NCI-H2227 (cell line): ENCODE measurements at regions not wholly inside any gene's neighbourhood (a gene's known extent, or its start where the extent isn't known, plus 50 kb on each side); places are given as distances from the start of the nearest gene placed in this dataset.

ENCODE experiments used
- DNase-seq: peaks from one replicate; lab custom pipeline; 2025; ENCODE audit not compliant: unreplicated experiment; lab: John Stamatoyannopoulos, UW

DNA sequence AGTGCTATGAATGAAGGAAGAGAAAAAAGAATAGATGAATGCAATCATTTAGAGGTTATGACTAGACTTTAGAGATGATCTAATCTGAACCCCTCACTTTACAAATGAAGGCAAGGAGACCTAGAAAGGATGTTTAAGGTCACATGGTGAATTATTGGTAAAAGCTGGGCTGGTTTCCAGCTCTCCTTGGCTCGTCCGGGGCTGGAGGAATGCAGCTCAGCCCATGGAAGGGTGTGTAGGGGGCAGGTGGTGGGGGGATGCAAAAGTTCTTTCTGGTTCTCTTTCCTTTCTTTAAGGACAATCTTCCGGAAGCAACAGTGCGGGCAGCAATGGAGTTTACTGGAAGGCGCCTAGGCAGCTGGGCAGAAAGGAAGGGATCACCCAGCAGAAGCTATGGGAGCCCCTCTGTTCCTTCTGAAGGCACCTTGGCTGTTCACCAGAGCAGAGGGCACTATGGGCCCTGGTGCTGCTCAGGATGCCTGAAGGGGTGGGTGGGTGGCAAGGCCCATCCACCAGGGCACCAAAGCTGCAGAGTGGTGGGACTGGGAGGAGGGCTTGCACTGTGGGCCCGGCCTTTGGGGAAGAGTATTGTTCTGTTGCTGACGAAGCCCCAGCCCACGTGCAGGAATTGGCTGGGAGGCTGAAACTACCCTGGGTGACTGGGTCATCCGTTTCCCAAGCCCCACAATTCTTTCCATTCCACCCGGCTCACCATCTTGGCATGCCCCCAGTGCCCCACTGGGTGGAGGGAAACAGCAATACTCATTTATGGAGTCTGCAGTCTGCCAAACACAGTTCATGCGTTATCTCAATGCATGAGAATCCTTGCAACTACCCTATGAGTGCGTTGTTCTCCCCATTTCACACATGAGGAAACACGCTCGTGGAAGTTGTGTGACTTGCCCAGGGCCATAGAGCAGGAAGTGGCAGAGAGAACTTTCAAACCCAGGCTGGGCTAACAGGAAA lies 78.2 kb downstream of the IRF2BPL start:
- DNase-seq = no peak

DNA sequence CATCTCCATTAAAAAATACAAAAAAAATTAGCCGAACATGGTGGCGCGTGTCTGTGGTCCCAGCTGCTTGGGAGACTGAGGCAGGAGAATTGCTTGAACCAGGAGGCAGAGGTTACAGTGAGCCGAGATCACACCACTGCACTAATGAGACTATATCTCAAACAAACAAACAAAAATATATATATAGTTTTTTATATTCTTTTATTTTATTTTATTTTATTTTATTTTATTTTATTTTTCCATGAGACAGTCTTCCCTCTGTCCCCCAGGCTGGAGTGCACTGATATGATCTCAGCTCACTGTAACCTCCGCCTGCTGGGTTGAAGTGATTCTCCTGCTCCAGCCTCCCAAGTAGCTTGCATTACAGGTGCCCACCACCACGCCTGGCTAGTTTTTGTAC lies 79.5 kb downstream of the IRF2BPL start:
- no peak for DNase-seq

DNA sequence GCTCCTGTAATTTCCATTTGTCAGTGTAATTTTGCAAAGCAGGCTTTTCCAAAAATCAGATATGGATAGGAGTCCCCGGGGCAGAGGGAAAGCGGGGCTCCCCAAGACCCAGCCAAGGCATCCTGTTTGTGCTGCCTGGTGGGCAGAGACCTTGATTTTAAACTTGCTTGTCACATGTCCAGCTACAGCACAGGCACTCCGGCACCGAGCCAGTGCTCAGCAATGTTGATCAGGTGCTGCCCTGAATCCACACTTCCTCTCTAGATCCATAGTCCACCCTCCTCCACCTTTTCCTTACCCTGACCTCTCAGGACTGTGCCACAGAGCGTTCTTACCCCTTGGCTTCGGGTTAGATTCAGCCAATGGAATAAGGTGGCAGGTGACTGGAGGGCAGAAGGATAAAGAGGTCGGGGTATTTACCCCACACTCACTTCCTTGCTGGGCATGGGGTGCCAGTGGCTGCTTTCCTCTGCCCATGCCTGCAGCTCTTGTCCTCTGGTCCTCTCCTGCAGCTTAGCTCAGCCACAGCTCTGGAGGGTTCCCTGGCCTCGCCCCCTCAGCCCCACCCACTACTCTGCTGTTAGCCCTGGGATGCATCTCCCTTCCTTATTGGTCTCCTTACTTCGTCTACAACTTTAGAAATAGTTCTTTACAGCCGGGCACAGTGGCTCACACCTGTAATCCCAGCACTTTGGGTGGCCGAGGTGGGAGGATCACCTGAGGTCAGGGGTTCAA lies 80.1 kb downstream of the IRF2BPL start:
- no peak for DNase-seq

DNA sequence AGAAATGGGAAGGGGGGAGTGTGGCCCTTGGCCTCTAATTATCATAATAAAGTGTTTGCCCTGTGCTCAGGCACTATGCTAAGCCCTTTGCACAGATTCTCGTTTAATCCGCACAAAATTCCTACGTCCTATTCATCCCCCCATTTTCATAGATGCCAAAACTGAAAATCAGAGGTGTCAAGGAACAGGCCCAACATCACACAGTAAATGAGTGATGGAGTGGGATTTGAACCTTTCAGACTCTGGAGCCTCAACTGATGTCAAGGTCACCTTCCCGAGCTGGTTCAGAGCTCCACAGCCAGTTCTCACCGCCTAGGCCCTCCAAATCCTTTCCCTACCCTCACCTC lies 80.7 kb downstream of the IRF2BPL start:
- no peak for DNase-seq

DNA sequence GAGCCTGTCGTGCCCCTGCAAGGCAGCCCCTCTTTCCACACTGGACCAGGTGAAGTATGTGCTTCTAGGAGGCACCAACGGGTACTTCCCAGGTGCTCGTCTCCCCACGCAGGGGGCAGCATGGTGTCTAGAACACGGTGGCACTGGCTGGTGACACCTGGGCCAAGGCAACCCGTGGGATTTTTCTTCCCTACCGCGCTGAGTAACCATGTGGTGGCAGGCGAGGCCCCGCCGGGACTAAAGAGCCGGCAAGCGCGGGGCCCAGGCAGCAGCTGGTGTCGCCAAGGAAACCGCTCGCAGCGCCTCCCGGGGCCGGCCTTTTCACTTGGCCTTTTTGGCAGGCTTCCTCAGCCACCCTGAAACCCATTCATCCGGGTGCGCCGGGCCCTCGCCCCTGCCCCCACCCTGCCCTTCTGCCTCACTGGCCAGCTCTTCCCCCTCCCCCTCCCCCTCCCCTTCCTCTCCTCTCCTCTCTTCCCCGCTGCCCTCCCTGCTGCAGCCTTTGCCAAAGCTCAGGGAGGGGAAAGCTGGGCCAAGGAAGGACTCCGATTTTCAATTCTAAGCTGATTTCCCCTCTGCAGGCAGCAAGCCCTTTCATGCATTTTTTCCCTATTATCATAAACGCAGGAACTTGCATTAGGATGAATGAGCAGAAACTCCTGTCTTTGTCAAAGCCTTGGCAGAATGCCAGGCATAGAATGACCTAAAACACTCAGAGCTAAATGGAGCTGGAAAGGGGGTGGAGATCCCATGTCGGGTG lies 81.2 kb downstream of the IRF2BPL start:
- peak; percentile 97 for DNase-seq

DNA sequence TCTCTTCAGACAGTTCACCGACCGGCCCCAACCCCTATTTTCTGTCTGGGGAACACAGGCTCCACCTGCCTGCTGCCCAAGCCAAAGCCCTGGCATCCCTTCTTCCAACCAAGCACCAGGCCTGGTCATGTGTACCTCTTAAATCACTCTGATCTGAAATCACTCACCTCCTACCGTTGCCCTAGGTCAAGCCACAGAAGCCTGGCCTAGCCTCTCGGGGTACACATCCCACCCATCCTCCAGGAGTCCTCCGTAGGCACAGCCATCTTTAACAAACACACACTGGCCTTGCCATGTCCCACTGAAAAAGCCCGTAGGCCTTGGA lies 81.8 kb downstream of the IRF2BPL start:
- no peak for DNase-seq

DNA sequence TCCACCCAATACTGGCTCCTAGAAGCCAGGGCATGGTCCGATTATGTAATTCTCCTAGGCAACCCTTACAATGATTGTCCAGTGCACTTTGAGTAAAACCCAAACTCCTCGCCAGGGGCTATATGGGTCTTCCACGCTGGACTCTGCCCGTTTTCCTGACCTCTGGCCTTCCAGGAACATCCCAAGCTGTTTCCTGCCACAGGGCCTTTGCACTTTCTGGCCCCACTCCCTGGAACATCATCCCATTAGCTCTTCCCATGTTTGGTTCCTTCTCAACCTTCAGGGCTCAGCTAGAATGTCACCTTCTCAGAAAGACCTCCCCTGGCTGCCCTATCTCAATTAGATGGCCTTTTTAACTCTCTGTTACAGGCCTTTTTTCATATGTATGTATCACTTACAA lies 85.4 kb downstream of the IRF2BPL start:
- DNase-seq = no peak

DNA sequence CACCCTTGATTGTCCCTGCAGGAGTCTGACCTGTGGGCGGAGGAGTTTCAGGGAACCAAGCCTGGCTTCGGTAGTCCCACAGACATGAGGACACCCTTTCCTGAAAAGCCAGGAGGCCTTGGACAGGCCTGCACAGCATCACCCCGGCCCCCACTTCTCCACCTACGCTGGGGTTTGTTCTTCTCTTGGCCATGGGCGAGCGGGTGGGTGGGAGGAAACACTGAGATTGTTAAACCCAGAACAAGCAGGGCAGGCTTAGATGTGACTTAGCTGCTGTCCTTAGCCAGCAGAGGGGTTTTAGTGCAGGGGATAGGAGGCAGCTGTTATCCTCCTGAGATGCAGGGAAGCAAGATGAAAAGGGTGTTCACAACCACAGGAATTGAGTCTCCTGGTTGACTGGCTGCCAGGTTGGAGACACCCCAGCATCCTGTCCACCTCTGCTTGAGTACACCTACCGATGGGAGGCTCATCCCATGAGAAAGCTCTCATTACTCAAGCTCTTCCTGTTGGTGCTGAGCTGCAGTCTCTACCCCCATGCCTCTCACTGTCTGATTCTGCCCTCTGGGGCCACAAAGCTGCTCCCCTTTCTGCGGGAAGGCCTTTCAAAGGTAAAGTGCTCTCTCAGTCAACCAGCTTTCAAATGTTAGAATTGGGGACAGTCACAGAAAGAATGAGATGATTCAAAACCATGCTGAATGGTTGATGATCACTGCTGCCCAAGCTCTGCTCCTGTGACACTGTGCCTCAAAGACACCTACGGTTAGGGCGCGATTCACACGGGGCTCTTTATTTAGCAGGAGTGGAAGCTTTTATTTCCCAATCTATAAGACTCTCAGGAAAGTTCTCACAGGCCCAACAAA lies 86.3 kb downstream of the IRF2BPL start:
- DNase-seq = no peak

DNA sequence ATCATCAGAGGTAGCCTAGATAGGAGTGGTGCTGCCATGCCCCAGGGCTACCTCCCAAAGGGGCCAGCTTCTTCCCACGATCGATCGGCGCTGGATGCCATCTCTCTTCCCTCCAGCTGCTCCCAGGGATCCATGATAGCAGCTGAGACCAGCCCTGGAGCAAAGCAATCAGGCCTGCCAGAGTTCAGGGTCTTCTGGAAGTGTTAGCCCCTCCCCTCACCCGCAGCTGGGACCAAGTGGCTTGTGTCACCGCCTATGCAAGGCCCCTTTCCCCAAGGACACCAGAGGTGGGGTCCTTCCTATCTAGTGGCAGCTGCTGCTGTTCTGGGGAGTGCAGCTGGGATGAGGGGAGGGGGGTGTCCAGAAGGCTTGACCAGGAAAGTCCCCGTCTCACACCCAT lies 87.0 kb downstream of the IRF2BPL start:
- peak; percentile 62 for DNase-seq

DNA sequence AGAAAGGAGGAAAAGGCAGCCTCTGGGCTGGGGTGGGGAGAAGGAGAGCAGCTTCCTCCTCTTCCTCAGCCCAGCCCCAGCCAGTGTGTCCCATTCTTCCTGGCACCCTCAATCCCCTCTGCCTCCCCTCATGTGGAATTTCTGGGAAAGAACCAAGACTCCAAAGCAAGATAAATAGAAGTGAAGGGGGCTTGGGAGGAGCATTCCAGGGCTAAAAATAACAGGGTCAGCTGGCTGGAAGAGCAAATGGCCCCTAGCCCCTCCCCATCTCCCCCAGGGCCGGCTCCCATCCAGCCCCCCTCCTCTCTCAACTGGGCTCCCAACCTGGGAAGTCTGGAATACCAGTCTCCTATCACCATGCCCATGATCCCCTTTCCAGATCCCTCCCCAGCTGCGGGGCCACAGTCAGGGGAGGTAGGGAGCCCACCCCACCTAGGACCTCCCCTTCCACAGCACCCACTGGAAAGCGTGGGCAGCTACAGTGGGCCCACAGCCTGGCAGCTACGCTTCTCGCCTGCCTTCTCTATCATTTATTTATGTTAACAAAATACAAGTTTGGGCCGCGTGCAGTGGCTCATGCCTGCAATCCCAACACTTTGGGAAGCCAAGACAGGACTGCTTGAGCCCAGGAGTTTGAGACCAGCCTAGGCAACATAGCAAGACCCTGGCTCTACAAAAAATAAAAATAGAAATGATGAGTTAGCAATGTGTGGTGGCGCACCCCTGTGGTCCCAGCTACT lies 88.3 kb downstream of the IRF2BPL start:
- no peak for DNase-seq

DNA sequence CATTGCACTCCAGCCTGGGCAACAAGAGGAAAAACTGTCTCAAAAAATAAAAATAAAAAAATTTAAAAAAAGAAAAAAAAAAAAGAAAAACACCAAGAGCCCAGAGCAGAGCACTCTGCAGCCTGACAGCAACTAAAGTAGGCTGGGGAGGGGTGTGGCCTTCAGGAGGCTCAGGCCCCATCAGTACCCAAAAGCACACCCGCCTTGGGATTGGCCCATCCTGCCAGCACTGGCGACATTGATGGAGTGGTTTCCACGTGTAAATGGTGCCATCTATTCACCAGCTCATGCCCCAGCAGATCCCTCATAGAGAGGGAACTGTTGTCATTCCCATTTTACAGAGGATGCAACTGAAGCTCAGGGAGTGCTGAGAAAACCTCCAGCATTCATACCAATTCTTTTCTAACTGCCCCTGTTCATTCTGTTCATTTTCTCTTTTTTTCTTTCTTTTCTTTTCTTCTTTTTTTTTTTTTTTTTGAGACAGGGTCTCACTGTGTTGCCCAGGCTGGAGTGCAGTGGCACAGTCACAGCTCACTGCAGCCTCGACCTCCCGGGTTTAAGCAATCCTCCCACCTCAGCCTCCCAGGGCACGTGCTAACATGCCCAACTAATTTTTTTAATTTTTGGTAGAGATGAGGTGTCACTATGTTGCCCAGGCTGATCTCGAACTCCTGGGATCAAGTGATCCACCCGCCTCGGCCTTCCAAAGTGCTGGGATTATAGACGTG lies 89.3 kb downstream of the IRF2BPL start:
- DNase-seq = no peak

DNA sequence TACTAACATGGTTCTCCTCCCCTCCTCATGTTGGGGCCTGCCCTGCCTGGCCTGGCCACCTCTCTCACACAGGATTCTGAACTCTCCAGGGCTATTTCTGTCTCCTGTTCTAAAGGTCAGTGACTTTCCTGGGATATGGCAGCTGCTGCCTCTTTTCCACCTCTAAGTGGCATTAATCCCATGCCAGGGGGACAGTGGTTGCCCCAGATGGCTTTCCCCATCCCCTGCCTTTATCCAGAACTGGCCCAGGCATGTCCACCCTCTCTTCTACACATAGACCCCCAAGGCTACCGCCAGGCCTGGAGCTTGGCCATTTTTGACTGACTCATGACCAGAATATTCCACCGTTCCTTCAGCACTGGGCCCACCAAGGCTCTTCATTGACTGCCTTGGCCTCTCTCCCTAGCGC lies 90.4 kb downstream of the IRF2BPL start:
- DNase-seq = no peak

DNA sequence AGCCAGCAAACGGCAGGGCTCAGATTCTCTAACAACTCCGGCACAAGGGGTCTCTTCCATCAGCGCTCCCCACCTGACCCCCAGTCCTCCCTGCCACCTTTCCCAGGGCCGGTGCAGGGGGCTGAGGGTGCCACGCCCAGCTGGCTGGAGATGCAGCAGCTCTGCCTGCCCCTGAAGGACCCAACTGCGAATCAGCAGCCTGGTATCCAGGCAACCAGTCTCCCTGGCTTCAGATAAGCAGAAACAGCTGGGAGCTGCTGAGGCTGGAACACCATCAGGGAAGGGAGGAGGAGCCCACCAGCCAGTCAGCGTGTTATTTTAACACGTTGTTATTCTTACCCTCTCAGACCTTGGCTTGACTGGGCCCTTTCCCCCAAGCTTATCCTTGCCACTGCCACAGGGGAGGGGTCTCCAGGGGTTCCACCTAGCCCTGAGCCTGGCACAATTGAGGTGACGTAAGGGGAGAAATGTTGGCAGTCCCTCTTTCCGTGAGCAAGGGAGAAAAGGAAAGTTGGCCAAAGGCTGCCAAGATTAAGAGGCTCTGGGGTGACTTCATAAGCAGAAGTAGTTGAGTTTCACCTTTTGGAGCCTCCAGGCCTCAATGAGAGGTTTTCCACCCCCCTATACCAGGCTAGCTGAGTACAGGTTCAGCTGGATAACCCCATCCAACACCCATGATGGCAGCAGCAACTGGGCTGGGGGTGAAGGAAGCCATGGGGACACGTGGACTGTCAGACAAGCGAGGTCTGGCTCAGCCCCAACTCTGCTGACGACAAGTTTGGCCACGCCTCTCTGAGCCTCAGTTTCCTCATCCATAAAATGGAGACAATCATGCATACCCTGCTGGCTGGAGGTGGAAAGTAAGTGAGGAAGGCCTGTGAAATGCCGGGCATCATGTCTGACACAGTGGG lies 91.1 kb downstream of the IRF2BPL start:
- peak; percentile 92 for DNase-seq

DNA sequence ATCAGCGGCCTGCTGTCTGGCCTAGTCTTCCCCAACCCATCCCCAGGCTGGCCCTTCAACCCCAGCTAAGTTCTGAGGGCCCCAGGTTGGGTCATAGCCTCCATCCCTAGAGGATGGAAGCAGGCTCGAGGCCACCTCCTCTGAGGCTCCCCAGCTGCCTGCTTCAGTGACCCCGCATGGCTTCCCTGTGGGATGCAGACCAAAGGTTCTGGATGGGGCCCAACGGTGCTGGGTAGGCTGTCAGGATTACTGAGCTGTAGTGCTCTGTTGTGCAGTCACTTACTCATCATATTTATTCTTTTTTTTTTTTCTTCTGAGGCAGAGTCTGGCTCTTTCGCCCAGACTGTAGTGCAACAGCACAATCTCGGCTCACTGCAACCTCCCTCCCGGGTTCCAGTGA lies 92.0 kb downstream of the IRF2BPL start:
- no peak for DNase-seq

DNA sequence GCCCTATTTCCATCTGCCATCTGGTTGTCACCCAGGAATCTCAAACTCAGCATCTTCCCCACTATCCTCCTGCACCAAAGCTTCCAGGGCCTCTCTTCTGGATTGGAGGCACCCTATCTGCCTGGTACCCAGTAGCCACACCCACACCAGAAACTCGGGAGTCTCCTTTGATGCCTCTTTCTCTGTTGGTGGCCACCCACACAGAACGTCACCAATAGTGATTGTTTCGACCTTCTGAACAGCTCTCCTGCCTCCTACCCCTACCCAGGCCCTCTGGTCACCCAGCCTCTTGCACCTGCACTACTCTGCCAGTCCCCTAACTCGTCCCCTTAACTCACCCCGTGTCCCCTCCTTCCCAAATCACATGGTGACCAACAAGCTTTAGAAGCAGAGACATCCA lies 95.0 kb downstream of the IRF2BPL start:
- DNase-seq = no peak

DNA sequence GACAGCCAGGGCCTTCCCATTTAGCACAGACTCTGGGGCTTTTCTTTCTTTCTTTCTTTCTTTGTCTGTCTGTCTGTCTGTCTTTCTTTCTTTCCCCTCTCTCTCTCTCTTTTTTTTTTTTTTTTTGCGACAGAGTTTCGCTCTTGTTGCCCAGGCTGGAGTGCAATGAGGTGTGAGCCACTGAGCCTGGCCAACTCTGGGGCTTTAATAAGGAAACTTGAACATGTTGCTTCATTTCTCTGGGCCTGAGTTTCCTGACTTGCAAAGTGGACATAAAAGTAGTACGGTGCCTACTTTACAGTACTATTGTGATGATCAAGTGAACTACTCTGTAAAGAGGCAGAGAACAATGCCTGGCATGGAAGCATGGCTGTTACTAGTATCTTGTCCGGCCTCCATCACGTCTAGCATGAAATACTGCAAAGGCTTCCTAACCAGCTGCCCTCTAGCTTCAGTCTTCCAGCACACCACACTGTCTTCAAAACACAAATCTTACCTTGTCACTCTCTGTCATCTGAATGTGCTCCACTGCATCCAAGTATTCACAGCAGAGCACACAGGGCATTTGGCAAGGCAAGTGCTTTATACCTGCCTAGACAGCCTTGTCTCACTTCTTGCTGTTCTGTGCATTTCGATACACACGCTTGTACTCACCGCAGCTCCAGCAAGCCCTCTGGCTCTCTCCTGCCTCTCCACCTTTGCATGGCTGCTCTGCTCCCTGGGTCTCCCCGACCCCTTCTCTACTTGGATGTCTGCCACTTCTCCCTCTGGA lies 96.7 kb downstream of the IRF2BPL start:
- DNase-seq = no peak

DNA sequence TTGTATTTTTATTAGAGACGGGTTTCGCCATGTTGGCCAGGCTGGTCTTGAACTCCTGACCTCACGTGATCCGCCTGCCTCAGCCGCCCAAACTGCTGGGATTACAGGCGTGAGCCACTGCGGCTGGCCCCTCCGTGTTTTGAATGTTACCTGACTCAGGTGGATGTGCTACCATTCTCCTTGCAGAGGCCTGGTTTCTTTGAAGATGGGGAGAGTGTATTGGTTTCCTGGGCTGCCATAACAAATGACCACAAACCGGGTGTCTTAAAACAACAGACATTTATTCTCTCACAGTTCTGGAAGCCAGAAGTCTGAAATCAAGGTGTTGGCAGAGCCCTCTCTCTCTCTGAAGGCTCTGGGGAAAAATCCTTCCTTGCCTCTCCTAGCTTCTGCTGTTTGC lies 98.0 kb downstream of the IRF2BPL start:
- no peak for DNase-seq

DNA sequence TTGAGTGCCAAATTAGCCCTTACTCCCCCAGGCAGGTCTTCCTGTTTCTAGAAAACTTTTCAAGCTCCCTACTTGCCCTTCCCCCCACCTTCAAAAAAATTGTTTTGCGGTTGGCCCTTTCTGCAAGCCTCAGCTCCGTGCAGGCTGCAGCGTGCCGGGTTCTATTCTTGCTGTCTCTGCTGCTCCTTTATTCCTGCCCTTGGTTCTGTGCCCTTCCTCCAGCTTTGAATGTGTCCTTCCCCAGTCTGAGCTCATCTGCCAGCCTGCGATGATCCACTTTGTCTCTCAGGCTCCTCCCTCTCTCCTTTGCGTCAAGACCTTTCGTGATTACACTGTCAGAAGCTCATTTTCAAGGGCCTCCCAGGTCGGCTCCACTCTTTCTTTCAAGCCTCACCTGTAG lies 98.6 kb downstream of the IRF2BPL start:
- peak; percentile 85 for DNase-seq
